C4-2B (cell line): ENCODE measurements at regions not wholly inside any gene's neighbourhood (a gene's known extent, or its start where the extent isn't known, plus 50 kb on each side); places are given as distances from the start of the nearest gene placed in this dataset.

Source experiments
- CTCF ChIP-seq: fragments of 450-650 bp; conservative IDR thresholded peaks from 2 replicates; pipeline ENCODE4 v1.5.1; 2017; ENCODE audit warnings: mild to moderate bottlenecking
- ZFX ChIP-seq: fragments of 450-650 bp; IDR thresholded peaks from 2 replicates; pipeline ENCODE4 v1.6.1; 2017

GRCh38 chr7:36003343-36003742, 149.7 kb upstream of the EEPD1 start:
- no peak for TF ChIP-seq CTCF
- no peak for TF ChIP-seq ZFX
